Limb (tissue), 2 donors: ENCODE measurements at regions not wholly inside any gene's neighbourhood (a gene's known extent, or its start where the extent isn't known, plus 50 kb on each side); places are given as distances from the start of the nearest gene placed in this dataset.
"Not testable (repeated sequence)": the region's sequence is repeated elsewhere in the genome, so short reads cannot be mapped to it uniquely, and the experiment has no call there.

ENCODE experiments used
- DNase-seq, 2 donors: peaks; one replicate each; pipeline ENCODE4 v3.0.0-alpha.2; 2016; ENCODE audit errors: extremely low spot score in 2 of 2

DNA sequence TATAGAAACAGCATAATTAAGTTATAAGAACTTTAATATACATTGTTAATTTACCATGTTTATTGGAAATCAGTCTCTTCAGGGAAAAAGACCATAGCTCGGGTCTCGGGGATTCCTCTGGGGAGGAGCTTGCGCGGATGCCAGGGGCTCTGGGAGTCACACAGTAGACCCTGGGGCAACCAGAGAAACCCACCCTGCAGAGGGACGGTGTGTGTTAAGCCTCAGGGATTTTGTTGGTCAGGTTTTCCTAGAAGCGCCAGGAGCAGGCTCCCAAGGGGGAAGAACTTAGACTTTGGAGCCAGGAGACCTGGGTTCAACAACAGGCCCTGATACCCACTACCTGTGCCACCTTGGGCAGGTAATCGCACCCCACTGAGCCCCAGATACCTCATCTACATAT, 297.9 kb downstream of the MED10 start:
- no peak for DNase-seq

DNA sequence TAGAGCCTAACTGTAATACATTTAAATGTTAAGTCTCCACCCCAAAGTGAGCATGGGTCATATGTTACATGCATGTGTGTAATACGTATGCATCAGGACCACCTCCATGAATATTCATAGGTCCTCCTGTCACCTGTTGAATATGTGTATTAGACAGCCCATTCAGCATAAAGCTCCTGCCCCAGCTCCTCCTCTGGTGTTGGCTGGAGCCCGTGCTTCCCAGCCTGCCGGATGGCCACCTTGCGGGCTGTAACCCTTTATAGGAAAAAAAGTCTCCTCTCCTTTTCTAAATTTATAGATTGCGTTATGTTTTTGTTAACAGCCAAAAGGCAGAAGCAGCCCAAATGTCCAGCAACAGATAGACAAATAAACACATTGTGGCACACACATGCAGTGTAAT, 299.5 kb downstream of the MED10 start:
- no peak for DNase-seq

DNA sequence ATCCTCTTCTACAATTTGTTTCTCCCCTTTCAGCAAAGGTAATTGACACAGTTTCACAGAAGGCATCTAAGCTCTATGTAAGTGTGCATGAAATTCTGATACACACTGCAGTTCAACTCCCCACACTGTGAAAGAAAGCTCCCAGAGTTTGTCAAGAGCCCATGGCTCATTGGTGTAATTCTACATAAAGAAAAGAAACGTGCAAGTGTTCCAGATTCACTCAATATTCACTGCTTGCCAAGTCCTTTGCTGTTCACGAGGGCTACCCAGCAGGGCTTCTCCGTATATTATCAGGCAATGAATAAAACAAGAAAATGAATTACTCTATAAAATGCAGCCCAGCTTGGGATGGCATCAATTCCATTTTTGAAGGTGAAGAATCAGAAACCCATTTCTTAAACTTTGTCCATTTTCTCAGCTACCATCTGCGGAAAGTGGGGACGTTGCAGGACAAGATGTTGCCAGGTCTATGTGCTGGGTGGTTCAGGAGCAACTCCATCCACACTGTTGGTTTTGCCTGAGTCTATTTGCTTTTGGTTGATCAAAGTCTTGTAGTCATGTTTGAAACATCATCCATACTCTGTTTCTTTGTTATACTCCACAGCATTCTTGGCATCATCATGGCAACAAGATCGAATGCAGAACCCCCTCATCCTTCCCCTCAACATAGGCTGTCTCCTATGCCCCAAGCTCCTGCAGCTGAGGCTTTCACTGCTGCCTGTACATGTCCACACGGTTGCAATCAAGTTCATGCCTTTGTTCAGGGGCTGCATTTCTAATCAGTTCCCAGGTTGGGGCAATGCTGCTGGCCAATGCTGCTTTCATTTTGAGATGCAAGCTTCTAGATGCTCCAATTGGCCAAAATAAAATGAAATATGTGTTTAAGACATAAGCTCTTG, 301.8 kb downstream of the MED10 start:
- no peak for DNase-seq

DNA sequence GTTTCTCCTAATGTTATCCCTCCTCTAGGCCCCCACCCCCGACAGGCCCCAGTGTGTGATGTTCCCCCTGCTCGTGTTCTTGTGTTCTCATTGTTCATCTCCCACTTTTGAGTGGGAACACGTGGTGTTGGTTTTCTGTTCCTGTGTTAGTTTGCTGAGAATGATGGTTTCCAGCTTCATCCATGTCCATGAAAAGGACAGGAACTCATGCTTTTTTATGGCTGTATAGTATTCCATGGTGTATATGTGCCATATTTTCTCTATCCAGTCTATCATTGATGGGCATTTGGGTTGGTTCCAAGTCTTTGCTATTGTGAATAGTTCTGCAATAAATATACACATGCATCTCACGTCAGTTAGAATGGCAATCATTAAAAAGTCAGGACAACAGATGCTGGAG, 305.9 kb downstream of the MED10 start:
- not testable (repeated sequence) for DNase-seq

DNA sequence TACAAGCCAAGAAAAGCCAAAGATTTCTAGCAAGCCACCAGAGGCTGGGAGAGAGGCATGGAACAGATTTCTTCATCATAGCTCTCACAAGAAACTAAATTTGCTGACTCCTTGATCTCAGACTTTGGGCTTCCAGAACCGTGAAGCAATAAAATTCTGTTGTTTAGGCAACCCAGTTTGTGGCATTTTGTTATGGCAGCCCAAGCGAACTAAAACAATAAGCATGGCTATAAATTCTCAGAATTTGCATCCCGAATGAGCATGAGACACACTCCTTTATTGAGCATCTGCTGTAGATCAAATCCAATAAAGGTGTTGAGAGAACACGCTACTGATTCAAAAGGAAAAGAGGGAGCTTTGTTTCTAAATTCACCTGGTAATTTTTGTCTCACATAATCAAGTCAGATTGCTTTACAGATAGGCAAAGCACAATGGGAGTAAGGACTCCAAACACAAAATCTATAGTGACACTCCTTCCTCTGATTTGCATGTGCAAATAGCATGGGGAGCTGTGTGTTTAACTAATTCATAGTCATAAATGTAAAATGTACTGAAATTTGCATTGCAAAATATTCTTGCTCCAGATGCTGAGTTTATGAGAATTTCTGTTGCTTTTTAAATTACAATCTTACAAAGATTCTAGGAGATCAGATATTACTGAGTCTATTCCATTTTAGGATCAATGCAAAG, 308.7 kb downstream of the MED10 start:
- no peak for DNase-seq

DNA sequence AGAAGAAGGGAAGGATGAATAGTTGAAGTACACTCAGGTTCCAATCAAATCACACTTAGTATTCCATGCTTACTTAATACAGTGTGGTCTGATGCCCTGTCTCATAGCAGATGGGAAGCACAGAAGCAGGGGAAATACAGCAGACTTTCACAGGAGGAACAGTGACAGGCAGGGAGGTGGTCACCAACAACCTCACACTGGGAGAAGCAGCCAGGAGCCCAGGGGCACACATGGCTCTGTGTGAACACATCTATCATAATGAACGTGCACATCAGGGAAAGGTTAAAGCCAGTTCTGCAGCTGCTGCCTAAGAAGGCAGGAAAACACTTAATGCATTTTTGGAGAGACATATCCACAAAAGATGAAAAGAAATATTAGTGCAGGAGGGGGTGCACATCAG, 312.3 kb downstream of the MED10 start:
- no peak for DNase-seq

DNA sequence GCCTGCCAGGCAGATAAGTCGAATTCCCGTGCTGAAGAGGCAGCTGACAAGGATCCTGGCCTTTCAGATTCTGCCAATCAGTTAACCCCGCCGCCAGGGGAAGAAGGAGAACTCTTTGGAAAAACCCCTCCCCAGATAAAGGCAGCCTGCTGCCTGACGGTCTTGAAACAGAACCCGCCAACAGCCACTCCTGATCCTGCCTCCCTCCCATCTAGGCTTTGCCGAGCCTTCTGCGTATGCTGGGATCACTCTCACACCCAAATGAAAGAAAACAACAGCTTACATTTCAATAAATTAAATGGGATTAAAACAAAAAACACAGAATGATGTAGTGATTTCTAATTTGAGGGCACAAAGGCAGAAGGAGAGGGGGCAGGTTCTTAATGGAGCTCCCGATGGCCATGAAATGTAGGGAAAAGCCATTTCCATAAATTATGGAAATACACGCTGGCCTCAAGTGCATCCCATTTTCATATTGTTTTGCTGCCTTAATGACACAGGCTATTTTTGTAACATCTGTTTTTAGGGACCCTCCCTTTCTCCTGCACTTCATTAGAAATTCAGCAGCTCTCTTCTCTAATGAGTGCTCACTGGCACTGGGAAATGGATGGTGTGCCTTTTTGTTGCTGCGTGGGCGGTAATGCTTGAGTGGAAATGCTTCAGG, 319.1 kb downstream of the MED10 start:
- no peak for DNase-seq

DNA sequence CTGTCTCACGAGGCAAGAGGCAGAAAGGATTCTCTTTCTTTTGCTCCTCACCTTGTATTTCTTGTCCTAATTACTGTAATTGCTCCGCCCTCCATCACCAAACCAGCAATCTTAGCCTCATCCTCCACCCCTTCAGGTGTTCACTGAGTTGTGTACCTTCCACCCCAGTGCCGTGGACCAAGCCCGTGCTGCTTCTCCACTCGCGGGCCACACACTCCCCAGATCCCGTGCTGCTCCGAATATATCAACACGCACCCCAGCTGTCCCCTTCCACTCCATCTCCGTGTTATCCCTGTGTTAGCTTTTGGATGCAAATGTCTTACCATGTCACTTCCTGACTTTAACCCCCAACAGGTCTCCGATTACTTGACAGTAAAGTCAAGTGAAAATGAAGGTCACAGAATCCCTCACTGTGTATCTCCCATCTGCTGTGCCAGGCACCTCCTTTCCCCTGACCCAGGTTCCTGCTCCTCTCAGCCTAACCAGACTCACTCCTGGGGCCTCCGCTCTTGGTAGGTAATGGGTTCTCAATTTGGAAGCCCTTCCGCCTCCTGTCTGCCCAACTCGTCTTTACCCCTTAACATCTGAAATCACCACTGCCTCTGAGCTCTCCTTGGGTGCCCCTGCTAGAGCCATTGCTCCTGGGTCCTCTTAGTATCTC, 320.2 kb downstream of the MED10 start:
- DNase-seq = no peak

DNA sequence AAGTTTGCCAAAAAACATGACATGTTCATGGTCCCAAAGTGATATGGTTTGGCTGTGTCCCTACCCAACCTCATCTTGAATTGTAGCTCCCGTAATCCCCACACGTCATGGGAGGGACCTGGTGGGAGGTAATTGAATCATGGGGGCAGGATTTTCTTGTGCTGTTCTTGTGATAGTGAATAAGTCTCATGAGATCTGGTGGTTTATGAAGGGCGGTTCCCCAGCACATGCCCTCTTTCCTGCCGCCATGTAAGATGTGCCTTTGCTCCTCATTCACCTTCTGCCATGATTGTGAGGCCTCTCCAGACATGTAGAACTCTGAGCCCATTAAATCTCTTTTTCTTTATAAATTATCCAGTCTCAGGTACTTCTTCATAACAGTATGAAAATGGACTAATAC, 322.1 kb downstream of the MED10 start:
- DNase-seq = no peak

DNA sequence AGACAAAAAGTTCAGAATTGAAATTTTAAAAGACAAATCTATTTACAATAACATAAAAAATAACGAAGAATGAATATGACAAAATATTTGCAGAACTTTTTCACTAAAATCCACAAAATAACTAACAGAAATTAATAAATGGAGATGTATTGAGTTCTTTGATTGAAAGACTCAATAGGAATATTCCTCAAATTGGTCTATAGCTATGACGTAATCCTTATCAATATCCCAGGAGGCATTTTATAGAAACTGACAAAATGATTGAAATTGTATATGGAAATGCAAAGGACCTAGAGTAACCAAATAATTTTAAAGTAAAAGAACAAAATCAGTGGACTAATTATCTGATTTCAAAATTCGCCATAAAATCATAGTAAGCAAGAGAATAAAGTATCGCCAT, 328.7 kb downstream of the MED10 start:
- no peak for DNase-seq

DNA sequence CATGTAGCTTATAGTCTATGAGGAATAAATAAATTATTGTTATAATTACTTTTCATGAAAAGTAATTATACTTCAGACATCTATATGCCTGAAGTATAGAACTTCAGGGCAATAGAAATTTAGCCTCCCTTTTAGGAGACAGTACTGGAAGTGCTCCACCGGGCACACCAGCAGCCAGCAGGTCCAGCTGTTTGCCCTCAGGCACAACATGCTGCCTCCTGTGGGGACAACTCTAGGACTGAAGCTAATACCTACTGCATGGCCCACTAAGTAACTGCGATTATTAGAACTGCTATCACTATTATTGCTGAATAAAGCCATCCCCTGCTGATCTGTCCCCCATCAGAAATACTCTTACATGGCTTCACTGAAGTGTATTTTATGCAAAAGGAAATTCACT, 329.6 kb downstream of the MED10 start:
- DNase-seq = no peak

DNA sequence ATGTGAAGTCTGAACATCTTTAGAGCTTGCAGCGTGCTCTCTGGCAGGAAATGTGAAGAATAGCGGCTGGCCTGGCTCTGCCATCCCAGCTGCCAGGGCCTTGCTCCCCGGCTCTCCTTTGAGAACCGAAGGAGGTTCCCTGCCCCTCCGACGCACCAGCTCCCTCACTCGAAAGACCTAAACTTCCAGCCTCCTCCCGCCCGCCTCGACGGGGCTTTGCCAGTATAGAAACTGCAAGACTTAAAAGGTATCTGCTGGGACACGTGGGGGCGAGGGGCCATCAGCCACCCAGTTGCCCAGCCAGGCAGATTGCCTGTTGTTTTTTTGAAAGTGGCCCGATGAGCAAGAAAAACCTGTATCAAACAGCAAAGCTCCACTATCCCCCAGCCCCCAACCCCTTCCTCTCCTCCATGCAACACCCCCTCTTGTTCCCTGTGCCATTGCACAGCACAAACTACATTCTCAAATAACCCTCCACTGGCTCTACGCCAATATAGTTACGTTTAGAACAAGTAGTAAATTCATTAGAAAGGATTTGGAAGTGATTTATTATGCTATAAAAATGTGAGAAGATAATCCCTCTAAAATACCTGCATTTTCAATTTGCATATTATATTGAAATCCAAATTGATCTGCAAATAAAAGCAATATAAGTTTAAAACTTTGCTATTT, 331.9 kb downstream of the MED10 start:
- no peak for DNase-seq

DNA sequence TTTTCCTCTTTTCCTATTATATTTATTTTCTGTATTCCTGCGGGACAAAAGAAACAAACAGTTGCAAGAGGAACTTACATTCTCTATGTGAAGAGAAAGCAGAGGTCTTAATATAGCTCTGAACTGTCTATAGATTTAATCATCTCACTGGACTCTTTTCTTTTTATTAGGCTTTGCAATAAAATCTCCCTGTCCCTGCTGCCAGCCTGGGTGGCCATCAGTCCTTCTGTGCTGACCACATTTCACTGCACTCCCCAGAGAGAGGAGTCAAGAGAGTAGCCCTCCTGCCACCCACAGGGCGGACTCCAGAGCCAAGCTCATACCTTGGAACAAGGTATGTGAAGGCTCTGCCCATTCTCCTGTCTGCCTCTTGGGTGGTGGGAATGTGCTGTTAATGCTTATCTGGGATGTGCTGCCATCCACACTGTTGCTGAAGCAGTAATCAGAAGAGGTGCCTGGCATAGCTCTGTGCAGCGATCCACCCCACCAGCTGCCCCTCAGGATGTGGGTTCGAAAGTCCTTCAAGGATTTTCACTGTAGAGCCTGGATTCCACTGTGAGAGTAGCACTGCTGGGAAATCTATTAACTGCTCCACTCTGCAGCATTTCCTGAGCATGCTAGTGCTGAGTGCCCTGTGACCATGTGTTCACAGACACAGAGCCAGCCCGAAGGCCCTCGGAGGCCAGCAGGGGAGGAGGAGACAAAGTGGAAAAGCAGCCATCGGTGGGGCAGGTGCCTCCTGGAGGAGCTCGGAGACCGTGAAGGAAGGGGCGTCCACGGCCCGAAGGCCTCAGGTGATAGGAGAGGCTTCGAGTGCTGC, 334.6 kb downstream of the MED10 start:
- DNase-seq = no peak

DNA sequence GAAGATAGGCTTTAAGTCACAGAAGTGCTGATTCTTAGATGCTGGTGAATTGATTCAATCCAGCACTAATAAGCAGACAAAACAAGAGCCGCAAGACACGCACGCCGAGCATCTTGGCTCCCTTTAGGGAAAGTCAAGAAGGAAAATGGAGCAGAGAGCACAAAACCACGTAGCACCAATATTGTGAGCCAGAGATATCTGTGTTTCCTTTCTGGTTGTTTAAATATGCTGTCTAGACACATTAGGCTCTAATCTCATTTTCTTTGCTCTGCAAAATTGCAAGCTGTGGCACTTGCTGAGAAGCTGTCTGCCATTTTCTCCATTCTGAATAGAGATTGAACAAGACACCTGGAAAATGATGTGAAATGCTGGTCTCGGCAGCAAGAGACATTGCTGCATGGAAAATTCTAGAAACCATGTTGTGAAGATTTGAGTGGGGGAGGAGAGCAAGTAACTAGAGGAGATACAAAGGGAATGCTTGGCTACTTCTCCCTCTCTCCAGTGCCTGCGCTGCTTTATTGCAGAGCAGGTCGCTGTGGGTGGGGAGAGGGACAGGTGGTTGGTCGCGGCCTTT, 336.3 kb downstream of the MED10 start:
- DNase-seq = no peak

DNA sequence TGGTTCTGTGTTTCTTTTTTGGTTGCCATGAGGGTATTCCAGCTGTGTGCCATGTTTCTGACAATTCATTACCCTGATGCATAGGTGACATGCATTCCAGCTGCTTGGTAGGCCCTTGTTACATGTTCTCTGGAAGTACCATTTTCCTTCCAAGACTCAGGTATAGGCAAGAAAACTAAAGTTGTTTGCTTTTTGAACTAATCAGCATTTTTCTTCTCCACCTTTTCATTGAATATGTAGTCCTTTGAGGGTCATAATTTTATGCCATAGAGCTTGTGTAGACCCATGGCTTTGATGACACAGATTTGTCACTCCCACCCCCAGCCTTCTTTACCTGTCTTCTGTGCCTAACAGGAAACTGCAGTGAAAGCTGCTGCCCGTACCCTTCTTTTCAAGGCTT, 339.2 kb downstream of the MED10 start:
- DNase-seq = no peak

DNA sequence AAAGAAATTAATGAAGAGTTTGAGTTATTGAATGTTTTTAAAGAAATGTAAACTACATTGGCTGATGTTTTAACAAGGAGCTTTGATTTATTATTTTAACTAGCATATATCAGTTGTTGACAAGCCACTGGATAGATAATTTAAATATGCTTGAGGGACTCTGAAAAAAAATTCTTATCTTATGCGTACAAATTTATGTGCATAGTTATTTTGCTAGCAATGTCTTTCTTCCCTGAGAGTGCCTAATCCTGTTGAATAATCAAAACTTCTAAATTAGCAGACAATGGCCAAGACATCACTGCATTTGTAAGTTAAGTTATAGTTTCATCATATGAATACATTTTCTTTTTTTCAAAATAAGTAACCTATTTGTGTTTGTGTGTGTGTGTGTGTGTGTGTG, 342.3 kb downstream of the MED10 start:
- no peak for DNase-seq

DNA sequence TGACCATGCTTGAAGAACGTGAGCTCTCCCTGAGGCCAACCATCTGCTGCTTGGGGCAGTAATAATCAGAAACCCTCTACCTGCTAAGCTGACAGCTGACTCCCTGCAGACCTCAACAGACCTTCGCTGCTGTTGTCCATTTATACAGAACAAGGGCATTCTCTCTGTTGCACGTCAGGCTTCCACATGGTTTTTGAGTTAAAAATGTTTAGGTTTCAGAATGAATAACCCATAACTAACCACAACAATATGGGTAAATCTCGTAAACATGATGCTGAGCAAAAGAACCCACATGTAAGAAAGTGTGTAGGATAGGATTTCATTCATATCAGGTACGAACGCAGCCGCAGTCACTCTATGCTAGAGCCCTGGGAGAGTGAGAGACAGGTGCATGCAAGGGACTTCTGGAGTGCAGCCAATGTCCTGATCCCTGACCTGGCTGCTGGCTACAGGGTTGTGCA, 348.5 kb downstream of the MED10 start:
- DNase-seq = no peak

DNA sequence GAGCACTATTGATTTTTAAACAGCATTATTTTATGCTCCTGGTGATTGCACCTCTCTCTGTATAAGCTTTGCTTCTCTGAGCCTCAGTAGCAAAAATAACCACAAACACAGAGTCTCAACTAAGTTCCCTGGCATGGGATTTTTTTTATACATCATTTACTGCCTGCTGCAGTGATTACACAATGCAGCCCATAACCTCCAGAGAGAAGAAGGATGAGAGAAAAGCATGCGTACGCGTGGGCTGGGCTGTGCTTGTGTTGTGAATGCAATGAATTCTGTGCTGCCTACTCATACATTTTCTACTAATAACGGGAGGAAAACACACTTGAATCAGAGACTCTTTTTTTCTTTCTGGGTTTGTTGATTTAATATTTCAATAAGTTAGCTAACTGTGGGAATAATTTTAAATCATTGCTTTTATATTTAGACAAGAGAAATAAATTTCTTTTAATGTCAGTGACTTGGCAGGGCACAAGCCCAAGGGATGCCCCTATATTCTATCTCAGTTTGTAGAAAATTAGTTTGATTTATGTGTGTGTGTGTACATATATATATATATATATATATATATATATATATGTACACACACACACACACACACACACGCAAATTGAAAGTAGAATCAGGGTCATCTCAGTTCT, 351.5 kb downstream of the MED10 start:
- no peak for DNase-seq

DNA sequence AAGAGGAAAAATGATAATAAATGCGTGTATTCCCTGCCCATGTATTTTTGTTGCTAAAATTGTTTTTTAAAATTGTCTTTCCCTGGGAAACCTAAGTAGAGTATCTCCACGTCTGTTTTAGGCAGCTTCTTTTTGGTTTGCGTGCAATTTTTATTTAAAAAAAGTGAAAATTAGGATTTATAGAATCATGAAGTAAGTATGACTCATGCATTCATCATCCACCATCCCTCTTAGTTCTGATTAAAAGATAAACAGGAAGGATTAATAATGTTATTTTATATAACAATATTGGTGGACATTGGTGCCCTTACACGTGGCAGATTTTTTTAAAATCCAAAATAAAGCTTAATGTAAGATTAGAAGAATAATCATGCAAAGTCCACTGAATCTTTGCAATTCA, 358.7 kb downstream of the MED10 start:
- no peak for DNase-seq

DNA sequence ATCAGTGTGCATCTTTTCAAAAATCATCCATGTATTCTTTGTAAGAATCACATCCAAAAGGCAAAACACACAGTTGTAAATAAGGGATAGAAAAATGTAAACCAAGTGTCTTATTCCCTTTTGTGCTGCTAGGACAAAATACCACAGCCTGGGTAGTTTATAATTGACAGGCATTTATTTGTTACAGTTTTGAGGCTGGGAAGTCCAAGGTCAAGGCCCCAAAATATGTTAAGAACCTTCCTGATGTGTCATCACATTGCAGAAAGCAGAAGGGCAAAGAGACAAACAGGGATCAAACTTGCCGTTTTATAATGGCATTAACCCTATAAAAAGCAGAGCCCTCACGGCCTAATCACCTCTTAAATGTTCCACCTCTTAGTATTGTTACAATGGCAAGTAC, 364.8 kb downstream of the MED10 start:
- no peak for DNase-seq
